ENCODE measurements at regions not wholly inside any gene's neighbourhood (a gene's known extent, or its start where the extent isn't known, plus 50 kb on each side); places are given as distances from the start of the nearest gene placed in this dataset.

GRCh38 chr1:214715126-214715525 is 112.1 kb downstream of the CENPF start:
- H3K27ac ChIP-seq (ENCODE audit: insufficient read depth, low read depth, low read length, poor library complexity, severe bottlenecking), result no peak overlapping the region
- H3K27me3 ChIP-seq (ENCODE audit: control insufficient read depth, insufficient read depth, low read length, poor library complexity, severe bottlenecking), result no peaks in the 10 kb centered on the region
- H3K36me3 ChIP-seq (ENCODE audit: control insufficient read depth, insufficient read depth, low read length), result no peaks in the 10 kb centered on the region
- WGBS, 2 experiments, result 54 to 79% methylated on average over 4 of the region's 4 CpGs
- no peaks in the 10 kb centered on the region for H3K9me3 ChIP-seq (ENCODE audit: control insufficient read depth, low read length)
- H3K4me1 ChIP-seq (ENCODE audit: control insufficient read depth, insufficient read depth, low read length), result no peaks in the 10 kb centered on the region
- H3K4me3 ChIP-seq (ENCODE audit: insufficient read depth, low read depth, low read length), result no peak overlapping the region

- no peak overlapping the region for H3K27ac ChIP-seq (ENCODE audit: insufficient read depth, low read depth, low read length, poor library complexity, severe bottlenecking)
- WGBS, 2 experiments, result 91 to 95% methylated on average over 7 of the region's 7 CpGs
- H3K27me3 ChIP-seq (ENCODE audit: control insufficient read depth, insufficient read depth, low read length, poor library complexity, severe bottlenecking), result no peaks in the 10 kb centered on the region
- no peaks in the 10 kb centered on the region for H3K36me3 ChIP-seq (ENCODE audit: control insufficient read depth, insufficient read depth, low read length)
- H3K9me3 ChIP-seq (ENCODE audit: control insufficient read depth, low read length), result no peaks in the 10 kb centered on the region
- H3K4me3 ChIP-seq (ENCODE audit: insufficient read depth, low read depth, low read length), result no peak overlapping the region
- no peaks in the 10 kb centered on the region for H3K4me1 ChIP-seq (ENCODE audit: control insufficient read depth, insufficient read depth, low read length)
Observed at GRCh38 chr1:214717351-214717750, 114.4 kb downstream of the CENPF start.

- Histone ChIP-seq H3K36me3 (ENCODE audit: control insufficient read depth, insufficient read depth, low read length) (no peaks in the 10 kb centered on the region), H3K27ac (ENCODE audit: insufficient read depth, low read depth, low read length, poor library complexity, severe bottlenecking) (no peak overlapping the region)
Observed at GRCh38 chr1:214718724-214719123, 115.7 kb downstream of the CENPF start.

GRCh38 chr1:214719207-214719606 is 116.2 kb downstream of the CENPF start:
- no peaks in the 10 kb centered on the region for H3K9me3 ChIP-seq (ENCODE audit: control insufficient read depth, low read length)
- 83 to 90% methylated on average over 2 to 3 of the region's 4 CpGs for WGBS, 2 experiments
- H3K4me1 ChIP-seq (ENCODE audit: control insufficient read depth, insufficient read depth, low read length), result no peaks in the 10 kb centered on the region
- no peak overlapping the region for H3K4me3 ChIP-seq (ENCODE audit: insufficient read depth, low read depth, low read length)
- H3K27me3 ChIP-seq (ENCODE audit: control insufficient read depth, insufficient read depth, low read length, poor library complexity, severe bottlenecking), result no peaks in the 10 kb centered on the region
- H3K27ac ChIP-seq (ENCODE audit: insufficient read depth, low read depth, low read length, poor library complexity, severe bottlenecking), result no peak overlapping the region
- no peaks in the 10 kb centered on the region for H3K36me3 ChIP-seq (ENCODE audit: control insufficient read depth, insufficient read depth, low read length)

More at GRCh38 chr1:214718724-214719123, 115.7 kb downstream of the CENPF start:
- H3K4me3 ChIP-seq (ENCODE audit: insufficient read depth, low read depth, low read length), result no peak overlapping the region
- no peaks in the 10 kb centered on the region for H3K27me3 ChIP-seq (ENCODE audit: control insufficient read depth, insufficient read depth, low read length, poor library complexity, severe bottlenecking)
- H3K4me1 ChIP-seq (ENCODE audit: control insufficient read depth, insufficient read depth, low read length), result no peaks in the 10 kb centered on the region
- H3K9me3 ChIP-seq (ENCODE audit: control insufficient read depth, low read length), result no peaks in the 10 kb centered on the region

GRCh38 chr1:214720561-214720960 is 117.6 kb downstream of the CENPF start:
- no peaks in the 10 kb centered on the region for H3K9me3 ChIP-seq (ENCODE audit: control insufficient read depth, low read length)
- H3K4me1 ChIP-seq (ENCODE audit: control insufficient read depth, insufficient read depth, low read length), result no peaks in the 10 kb centered on the region
- 87 to 100% methylated on average over 1 of the region's 1 CpG for WGBS, 2 experiments

GRCh38 chr1:214727274-214727673 is 124.3 kb downstream of the CENPF start:
- Histone ChIP-seq H3K27ac (ENCODE audit: insufficient read depth, low read depth, low read length, poor library complexity, severe bottlenecking) (no peak overlapping the region), H3K9me3 (ENCODE audit: control insufficient read depth, low read length) (no peaks in the 10 kb centered on the region), H3K36me3 (ENCODE audit: control insufficient read depth, insufficient read depth, low read length) (no peaks in the 10 kb centered on the region), H3K4me3 (ENCODE audit: insufficient read depth, low read depth, low read length) (no peak overlapping the region), H3K4me1 (ENCODE audit: control insufficient read depth, insufficient read depth, low read length) (no peaks in the 10 kb centered on the region), H3K27me3 (ENCODE audit: control insufficient read depth, insufficient read depth, low read length, poor library complexity, severe bottlenecking) (no peaks in the 10 kb centered on the region)
- WGBS, 2 experiments, result 57 to 66% methylated on average over 7 of the region's 7 CpGs

More at GRCh38 chr1:214720561-214720960, 117.6 kb downstream of the CENPF start:
- Histone ChIP-seq H3K4me3 (ENCODE audit: insufficient read depth, low read depth, low read length) (no peak overlapping the region), H3K36me3 (ENCODE audit: control insufficient read depth, insufficient read depth, low read length) (no peaks in the 10 kb centered on the region), H3K27ac (ENCODE audit: insufficient read depth, low read depth, low read length, poor library complexity, severe bottlenecking) (no peak overlapping the region), H3K27me3 (ENCODE audit: control insufficient read depth, insufficient read depth, low read length, poor library complexity, severe bottlenecking) (no peaks in the 10 kb centered on the region)

GRCh38 chr1:214739621-214740238 is 136.7 kb downstream of the CENPF start:
- Histone ChIP-seq H3K9me3 (ENCODE audit: control insufficient read depth, low read length) (no peaks in the 10 kb centered on the region), H3K4me3 (ENCODE audit: insufficient read depth, low read depth, low read length) (no peak overlapping the region), H3K4me1 (ENCODE audit: control insufficient read depth, insufficient read depth, low read length) (no peaks in the 10 kb centered on the region), H3K27ac (ENCODE audit: insufficient read depth, low read depth, low read length, poor library complexity, severe bottlenecking) (no peak overlapping the region), H3K36me3 (ENCODE audit: control insufficient read depth, insufficient read depth, low read length) (no peaks in the 10 kb centered on the region), H3K27me3 (ENCODE audit: control insufficient read depth, insufficient read depth, low read length, poor library complexity, severe bottlenecking) (no peaks in the 10 kb centered on the region)
- 83 to 91% methylated on average over 1 of the region's 1 CpG for WGBS, 2 experiments

GRCh38 chr1:214740471-214740870 is 137.5 kb downstream of the CENPF start:
- H3K4me1 ChIP-seq (ENCODE audit: control insufficient read depth, insufficient read depth, low read length), result no peaks in the 10 kb centered on the region
- WGBS, 2 experiments, result 100% methylated on average over 1 of the region's 2 CpGs
- no peak overlapping the region for H3K4me3 ChIP-seq (ENCODE audit: insufficient read depth, low read depth, low read length)
- no peak overlapping the region for H3K27ac ChIP-seq (ENCODE audit: insufficient read depth, low read depth, low read length, poor library complexity, severe bottlenecking)
- no peaks in the 10 kb centered on the region for H3K36me3 ChIP-seq (ENCODE audit: control insufficient read depth, insufficient read depth, low read length)
- H3K9me3 ChIP-seq (ENCODE audit: control insufficient read depth, low read length), result no peaks in the 10 kb centered on the region
- no peaks in the 10 kb centered on the region for H3K27me3 ChIP-seq (ENCODE audit: control insufficient read depth, insufficient read depth, low read length, poor library complexity, severe bottlenecking)

- no peaks in the 10 kb centered on the region for H3K27me3 ChIP-seq (ENCODE audit: control insufficient read depth, insufficient read depth, low read length, poor library complexity, severe bottlenecking)
- no peaks in the 10 kb centered on the region for H3K9me3 ChIP-seq (ENCODE audit: control insufficient read depth, low read length)
- H3K36me3 ChIP-seq (ENCODE audit: control insufficient read depth, insufficient read depth, low read length), result no peaks in the 10 kb centered on the region
- no peak overlapping the region for H3K27ac ChIP-seq (ENCODE audit: insufficient read depth, low read depth, low read length, poor library complexity, severe bottlenecking)
- H3K4me3 ChIP-seq (ENCODE audit: insufficient read depth, low read depth, low read length), result no peak overlapping the region
- WGBS, 2 experiments, result 97 to 98% methylated on average over 3 to 5 of the region's 5 CpGs
- no peaks in the 10 kb centered on the region for H3K4me1 ChIP-seq (ENCODE audit: control insufficient read depth, insufficient read depth, low read length)
Observed at GRCh38 chr1:214747050-214747635, 144.1 kb downstream of the CENPF start.

GRCh38 chr1:214753236-214753852 is 150.3 kb downstream of the CENPF start:
- H3K27ac ChIP-seq (ENCODE audit: insufficient read depth, low read depth, low read length, poor library complexity, severe bottlenecking), result no peak overlapping the region
- no peak overlapping the region for H3K4me3 ChIP-seq (ENCODE audit: insufficient read depth, low read depth, low read length)
- WGBS, 2 experiments, result 93 to 94% methylated on average over 26 of the region's 26 CpGs
- H3K9me3 ChIP-seq (ENCODE audit: control insufficient read depth, low read length), result no peaks in the 10 kb centered on the region
- no peaks in the 10 kb centered on the region for H3K36me3 ChIP-seq (ENCODE audit: control insufficient read depth, insufficient read depth, low read length)
- H3K4me1 ChIP-seq (ENCODE audit: control insufficient read depth, insufficient read depth, low read length), result no peaks in the 10 kb centered on the region
- no peaks in the 10 kb centered on the region for H3K27me3 ChIP-seq (ENCODE audit: control insufficient read depth, insufficient read depth, low read length, poor library complexity, severe bottlenecking)

Data from ectodermal cell (in vitro differentiated cells).